Dermis microvascular lymphatic vessel endothelial cell (primary cell): ENCODE measurements at regions not wholly inside any gene's neighbourhood (a gene's known extent, or its start where the extent isn't known, plus 50 kb on each side); places are given as distances from the start of the nearest gene placed in this dataset.
A peak's percentile ranks its signal among the peaks of the same experiment; 100 is the strongest.

Source experiments
- DNase-seq, 2 donors: peaks; one replicate each; pipeline versions ENCODE4 v3.0.0 to v3.0.0-alpha.2; 2010; ENCODE audit warnings: low read depth in 2 of 2

DNA sequence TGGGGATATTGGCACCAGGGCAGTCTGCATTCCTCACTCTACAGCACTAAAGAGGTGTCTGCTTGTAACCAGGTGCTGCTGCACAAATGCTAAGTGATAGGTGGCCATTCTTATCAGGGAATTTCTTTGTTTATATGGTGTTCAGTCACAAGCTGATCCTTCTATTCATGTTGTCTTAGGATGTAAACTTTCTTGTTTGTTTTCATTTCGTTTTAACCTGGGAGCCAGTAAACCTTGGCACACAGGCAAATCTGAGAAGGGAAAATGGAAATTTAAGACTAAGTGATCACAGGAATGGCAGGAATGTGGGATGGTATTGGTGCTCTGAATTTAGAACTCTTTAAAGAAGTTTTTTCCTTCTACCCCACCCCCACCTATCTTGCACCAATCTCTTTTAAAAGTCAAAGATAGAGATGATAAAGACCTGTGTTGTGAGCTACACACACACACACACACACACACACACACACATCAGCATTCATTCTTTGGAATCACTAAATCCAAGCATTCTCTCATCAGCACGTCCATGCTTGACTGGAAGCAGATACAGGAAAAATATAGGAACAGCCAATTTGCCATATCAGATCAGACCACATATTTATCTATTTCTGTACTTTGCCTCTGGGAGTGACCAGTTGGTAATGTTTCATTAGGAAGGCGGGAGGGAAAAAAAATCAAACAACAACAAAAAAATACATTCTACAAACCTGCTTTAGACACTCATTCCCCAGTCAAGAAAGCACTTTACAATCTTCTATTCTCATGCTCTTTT lies 451.4 kb upstream of the ADGRL2 start:
- DNase-seq = no peak

DNA sequence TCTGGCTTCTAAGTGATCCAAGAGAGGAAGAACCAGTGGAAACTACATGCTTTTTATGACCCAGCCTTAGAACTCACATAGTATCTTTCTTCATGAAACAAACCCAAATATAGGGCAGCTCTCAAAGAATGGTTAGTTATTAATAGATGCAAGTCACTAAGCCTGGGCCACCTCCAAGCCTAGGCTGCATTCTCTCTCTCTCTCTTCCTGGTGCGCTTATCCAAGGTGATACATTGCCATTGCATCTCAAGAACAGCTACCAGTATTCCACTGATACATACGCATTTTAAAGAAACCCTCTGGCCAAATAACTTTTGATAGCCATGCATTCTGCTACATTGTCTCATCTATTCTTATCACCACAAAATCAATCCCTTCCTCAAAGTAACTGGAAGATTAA lies 455.6 kb upstream of the ADGRL2 start:
- DNase-seq = no peak

DNA sequence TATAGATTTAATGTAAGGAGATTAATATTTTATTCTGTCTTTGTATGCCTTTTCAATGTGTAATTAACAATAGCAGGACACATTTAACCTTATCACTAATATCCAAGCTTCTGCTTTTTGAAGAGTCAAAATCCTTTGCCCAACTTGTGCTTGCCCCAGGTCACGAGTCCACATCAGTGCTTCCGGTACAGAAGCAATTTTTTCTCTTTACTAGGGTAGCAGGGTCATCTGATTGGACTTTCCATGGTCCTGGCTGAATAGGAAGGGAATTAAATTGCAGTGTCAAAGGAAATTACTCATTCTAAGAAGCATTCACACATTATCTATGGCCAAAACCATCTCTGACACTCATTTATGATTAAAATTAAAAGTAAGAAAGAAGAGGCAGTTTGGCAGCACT lies 460.5 kb upstream of the ADGRL2 start:
- DNase-seq = peak; percentile 43 to 49

DNA sequence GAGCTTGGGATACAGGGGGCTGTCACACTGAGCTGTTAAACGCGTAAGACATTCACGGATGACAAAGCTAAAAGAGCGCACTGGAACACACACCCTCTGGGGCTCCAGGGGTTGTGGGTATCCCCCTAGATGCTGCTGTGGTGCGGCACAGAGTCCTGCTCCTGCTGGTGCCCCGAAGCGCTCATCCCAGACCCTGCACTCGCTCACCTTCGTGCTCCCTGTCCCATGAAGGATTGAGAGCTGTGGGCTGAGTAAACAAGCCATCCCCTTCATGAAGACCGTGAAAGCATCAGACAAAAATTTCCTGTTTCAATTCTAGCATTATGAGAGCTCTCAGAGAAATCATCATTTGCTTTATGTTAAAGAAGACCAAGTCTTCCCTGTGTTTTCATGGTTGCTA lies 463.5 kb upstream of the ADGRL2 start:
- DNase-seq = no peak

DNA sequence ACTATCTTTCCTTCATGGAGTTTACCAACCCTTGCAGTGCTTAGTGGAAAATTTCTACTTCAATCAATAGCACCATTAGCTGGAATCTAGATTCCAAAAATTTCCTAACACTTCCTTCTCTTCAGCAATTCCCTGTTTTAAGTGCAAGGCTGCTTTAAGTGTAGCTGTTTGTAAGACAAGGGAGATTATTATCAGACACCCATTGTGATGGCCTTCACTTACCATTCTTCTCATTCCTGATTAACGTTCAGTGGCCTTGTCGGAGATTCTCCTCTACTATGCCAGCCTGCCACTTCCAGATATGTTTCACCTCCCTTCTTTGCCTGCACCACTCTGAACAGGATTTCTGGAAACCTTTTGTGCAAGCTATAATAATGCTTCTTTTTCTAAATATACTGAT lies 464.9 kb upstream of the ADGRL2 start:
- no peak for DNase-seq

DNA sequence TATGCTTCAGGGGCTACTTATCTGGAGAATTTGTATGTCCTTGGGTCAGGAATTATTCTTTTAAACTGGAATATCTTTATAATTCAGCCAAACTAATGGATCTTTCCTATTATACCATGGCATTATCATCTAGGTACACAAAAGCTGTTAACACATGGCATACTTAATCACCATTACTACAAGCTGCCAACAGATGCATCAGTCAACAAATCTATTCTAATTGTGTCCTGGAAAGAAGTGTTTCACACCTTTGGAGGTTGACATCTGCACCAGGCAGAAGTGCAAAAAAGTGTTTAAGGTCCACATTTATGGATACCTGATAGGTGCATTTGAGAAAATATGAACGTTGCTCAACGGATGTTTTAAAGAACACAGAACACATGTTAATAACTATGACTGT lies 470.2 kb upstream of the ADGRL2 start:
- no peak for DNase-seq

DNA sequence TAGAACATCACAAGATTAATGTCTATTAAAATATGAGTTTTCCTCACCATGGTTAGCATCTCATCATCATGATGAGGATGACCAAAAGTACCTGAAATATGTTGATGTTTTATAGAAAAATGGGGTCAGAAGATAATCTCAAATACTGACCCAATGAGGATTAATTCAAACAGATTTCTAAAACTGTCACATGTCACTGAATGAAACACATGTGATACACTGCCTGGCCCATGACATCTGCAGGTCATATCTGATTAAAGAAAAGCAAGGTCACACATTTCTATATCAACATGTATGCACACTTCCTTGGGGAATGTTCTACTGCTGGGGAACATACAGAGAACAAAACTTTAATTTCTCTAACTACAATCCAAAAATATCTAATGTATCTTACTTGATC lies 470.6 kb upstream of the ADGRL2 start:
- DNase-seq = no peak

DNA sequence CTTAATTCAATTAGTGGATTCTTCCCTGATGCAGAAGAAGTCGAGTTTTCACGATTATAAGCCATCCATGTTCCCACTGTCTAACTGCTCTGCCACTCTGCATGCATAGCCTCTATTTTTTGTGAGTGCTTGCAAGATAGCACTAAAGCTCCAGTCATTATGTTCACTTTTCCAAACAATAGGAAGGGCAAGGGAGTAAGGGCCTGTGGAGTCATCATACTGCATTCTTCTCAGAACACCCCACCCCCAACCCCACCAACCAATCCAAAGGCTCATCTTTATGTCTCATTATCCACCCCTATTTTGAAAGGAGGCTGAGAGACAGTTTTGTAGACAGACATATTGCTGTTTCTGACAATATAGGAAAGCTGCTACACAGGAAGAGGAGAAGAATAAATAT lies 471.7 kb upstream of the ADGRL2 start:
- DNase-seq = no peak

DNA sequence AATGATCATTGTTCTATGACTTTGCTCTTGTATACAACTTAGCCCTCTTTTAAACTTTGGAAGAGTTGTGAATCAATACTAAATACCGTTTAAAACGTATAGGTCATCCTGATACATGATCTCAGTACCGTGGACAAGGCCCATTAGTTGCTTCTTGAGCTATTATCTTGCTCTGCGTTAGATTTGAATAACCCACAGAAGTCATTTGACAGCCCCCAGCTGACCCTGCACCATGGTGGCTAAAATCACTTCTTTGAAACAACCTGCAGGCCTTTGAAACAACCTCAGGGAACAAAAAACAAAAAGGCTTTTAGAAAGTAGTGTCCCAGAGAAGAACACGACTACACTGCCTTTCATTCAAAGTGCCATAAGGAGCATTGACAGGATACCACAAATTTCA lies 473.0 kb upstream of the ADGRL2 start:
- DNase-seq = no peak

DNA sequence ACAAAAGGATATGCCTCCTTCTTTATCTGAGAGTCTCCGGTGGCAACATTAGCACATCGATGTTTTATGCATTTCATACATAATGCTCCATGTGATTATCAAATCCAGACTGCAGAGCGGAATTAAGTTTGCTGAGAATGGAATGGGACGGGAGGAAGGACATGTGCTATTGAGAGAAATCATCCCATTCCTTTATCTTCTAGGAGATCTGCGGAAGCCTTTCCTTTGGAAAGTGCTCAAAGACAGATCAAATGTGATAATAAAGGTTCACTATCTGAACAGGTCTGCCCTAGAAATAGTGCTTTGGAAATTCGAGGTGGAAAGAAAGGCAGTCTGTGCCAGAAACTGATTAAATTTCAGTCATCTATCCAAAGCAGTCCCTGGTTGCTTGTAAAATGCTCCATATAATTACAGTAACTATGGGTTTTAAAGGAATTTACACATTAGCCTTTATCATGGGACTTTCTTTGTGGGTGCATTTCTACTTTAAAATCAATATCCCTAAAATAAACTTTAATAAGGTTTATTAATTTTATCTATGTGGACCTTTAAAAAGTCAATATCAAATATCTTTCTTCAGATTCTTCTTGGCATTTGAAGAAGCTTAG lies 473.5 kb upstream of the ADGRL2 start:
- DNase-seq = no peak

DNA sequence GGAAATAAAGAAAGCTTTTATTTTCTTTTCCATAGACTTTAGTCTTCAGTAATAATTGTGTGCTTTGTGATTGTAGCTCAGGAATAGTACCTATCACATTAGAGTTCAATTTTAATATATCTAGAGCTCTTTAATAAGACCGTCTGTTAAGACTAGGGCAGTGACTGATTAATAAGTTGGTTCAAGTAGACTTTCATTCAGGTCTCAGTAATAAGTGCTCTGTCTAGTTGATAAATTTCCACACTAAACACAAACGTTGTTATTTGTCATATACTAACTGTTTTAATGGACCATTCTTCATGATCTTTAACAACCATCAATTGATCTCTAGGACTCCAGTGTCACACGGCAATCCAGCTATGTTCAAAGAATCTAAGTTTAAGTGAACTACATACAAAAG lies 474.5 kb upstream of the ADGRL2 start:
- DNase-seq = no peak

DNA sequence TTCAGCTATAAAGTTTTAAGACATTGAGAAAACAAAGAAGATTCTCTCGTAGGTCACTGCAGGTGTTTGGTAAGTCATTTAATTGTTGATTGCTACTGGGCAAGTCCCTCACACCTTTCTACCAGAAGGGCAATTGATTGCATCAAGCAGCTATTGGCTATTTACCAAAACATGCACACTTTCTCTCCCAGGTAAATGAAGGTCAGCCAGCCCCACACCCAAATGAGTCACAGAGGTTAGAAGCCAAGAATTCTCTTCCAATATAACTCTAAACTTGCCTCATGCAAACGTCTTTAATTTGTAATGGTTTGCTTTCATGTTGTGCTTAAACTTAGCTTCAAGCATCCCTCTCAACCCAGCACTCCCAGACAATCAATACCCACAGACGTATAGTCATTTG lies 475.3 kb upstream of the ADGRL2 start:
- DNase-seq = no peak

DNA sequence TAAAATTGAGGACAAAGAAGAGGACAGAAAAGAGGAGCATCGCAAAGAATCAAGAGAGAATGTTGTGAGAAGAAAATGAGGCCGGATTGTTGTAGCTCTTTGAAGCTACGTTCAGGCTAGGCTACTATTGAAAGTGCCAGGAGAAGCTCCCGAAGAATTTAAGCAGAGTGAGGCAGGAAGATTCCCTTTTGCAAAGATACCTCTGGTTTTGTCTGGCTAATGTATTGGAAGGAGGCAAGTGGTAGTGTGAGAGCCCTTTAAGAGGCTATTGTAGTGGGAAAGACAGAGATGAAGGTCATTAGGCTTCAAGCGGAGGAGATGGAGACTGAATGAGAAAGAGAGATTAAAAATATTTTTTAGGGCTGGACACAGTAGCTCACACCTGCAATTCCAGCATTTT lies 476.9 kb upstream of the ADGRL2 start:
- no peak for DNase-seq

DNA sequence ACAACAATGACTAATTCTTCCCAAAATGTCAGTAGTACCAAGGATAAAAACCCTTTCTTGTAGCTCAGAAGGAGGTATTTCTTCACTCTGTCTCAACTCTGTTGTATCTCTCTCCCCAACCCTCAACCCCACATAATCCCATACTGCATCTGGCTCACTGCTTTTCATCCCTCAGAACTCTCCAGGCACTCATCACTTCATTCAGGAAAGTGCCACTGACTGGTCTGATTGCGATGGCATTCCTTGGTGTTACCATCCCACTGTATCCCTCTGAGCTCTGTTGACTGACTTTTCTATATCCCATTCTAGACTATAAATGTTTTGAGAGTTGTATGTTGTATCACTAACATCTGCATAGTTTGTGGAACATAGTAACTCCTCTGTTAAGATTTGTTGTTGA lies 483.5 kb upstream of the ADGRL2 start:
- DNase-seq = no peak

DNA sequence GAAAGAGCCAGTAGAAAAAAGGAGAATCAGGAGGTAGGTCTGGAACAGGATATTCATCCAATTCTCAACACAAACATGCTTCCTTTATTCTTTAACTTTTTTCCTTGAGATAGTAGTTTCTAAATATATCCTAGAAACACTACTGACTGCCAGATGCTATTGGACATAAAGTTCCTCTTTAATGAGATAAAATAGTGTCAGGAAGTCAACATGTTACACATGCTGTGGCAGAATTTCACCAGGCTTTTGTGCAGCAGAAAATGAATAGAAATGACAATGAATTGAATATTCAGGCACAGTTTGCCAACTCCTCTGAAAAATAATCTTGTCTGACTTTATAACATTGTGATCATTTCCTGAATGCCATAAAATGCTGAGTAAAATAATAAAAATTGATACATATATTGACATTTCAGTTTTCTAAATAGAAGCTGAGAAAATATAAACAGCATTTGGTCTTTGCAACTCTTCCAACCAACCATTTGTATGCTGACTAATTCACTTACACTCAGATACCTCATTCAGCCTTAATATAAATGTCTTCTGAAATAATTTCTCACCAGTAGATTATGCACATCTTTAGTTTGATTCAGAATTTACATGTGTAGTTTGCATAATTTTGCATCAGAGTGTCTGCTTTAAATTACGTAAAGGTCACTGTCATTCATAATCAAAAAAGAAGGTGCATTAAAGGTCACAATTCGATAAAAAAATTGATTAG lies 486.1 kb upstream of the ADGRL2 start:
- no peak for DNase-seq

DNA sequence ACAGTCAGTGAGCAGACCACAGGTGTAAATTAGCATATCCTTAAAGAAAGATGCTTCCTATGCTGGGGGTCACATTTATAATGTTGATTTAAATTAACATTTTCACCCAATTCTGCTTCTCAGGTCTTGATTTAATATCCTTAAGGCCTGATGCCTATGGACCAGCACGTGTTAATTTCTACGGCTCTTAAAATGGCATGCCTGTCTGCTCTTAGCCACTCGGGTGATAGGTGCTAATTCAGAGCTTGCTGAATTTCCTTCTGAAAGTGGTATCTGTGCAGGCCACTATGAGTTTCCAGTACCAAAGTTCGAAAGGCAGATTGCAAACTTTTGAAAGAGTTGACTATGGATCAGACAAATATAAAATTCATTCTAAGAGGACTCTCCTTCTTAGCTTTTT lies 487.4 kb upstream of the ADGRL2 start:
- no peak for DNase-seq

DNA sequence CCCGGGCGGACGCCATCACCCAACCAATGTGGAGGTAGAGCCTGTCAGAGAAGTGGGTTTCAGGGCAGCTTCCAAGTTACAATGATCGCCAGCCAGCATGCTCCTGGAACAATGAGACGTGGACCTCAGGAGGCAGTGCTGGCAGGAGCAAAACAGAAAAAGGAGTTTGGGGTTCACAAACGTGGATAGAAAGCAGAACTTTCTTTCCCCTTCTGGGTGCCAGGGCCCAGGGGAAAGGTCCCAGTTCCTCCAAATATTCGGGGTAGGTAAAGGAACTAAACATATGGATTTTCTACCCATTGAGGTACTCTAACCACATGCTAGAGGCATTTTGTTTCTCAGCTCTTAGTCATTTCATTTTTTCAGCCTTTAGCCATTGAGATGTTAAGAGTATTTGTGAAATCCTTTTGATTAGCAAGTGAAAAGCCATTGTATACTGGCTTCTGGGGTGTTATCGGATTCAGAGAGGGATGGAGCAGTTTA lies 488.4 kb upstream of the ADGRL2 start:
- DNase-seq = no peak

DNA sequence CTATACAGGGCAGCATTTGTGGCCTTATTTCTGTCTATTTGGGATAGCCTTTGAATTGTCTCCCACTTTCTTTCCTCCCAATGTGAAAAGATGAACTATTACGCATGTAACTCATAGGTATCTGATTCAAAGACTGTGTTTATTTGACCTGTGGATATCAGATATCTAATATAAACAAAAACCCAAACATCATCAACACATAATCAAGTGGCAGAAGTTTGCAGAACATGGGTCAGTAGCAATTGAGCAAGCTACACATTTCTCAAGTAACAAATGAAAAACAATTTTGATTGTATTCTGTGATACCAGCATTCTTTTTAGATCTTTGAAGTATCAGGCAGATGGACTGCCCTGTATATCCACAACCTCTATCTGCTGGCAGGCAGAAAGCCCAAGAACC lies 490.5 kb upstream of the ADGRL2 start:
- DNase-seq = no peak

DNA sequence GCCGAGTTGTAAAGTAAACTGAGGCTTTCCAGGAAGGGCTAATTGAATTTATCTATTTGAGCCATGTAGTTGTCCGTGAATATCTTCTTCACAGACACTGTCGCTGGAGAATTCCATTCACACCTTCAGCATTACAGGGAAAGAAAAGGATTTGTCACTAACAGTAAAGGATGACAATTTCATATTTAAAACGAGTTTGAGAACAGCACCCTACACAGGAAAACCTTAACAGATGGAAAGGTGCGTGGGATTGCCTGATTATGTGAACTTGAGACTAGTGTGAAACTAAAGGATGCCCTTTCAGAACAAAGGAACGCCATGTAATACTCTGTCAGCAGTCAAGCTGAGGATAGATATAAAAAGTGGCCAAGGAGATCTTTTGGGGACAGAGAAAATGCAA lies 492.5 kb upstream of the ADGRL2 start:
- DNase-seq = no peak

DNA sequence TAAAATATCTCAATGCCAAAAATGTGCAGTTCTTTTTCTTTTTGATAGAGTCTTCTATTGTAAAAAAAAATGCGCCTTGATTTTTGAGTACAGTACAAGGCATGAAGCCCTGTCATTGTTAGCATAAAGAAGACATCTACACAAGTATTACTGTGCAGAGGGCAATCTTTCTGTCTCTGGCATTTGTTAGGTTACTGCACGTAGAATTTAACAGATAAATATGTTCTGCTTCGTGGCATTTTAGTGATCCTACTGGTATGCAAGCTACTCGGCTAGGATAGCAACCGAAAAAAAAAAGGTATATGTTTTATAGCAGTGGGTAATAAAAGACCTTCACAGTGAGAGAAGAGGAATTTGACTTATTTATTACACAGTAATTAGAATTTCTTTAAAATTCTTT lies 492.9 kb upstream of the ADGRL2 start:
- no peak for DNase-seq

DNA sequence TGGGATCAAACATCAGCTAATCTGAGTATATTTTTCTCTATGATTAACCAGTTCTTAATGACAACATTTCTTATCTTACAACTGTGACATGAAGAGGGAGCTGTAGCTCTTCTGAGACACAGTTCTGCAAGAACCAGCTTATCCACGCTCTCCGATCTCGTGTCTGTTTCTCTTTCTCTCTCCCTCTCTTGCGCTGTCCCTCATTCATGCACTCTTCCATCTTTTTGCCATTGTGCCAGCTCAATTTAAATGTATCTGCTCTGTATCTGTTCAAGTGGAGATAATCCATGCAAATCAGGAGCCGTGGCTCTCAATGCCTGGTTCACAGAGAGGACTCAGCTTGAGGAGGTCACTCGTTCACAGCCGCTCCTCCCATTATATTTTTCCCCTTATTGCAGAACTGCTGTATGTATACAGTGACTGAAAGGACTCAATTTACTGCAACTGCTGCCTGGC lies 494.7 kb upstream of the ADGRL2 start:
- peak; percentile 48 to 54 for DNase-seq

DNA sequence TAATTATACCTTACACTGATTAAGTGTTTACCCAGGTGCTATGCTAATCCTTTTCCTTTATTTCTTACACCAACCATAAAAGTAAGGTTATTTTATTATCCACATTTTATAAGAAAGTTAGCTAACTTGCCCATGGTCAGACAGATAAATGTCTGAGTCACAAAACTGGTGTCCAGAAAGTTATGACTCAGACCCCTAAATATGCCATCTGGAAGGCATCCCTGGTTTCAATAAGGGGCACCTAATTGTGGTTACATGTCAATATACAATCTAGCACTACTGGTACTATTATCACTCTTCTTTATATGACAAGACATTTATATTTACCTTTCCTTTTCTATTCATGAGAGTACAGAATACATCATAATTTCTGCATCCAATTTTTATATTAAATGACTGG lies 496.5 kb upstream of the ADGRL2 start:
- DNase-seq = no peak

DNA sequence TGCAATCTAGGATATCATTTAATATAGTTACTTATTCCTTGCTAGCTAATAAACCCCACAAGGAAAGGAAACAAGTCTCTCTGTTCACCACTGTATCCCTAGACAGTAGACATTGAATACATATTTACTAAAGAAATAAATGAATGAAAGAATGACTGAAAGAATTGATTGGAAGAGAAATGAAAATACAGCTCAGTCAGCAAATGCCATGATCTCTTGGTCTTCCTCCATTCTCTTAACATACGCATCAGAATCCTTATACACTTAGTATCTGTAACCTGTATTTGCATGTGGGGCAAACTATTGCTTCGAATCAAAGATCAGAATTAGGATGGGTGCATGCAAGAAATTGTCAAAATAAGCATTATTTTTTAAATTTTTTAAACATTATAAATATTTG lies 500.8 kb upstream of the ADGRL2 start:
- DNase-seq = no peak
